HG03520 (cell line): ENCODE measurements at regions not wholly inside any gene's neighbourhood (a gene's known extent, or its start where the extent isn't known, plus 50 kb on each side); places are given as distances from the start of the nearest gene placed in this dataset.
"Not testable (repeated sequence)": the region's sequence is repeated elsewhere in the genome, so short reads cannot be mapped to it uniquely, and the experiment has no call there.

Experiments used
- ATAC-seq: cut with Tn5 transposase; IDR thresholded peaks from one replicate; pipeline ENCODE4 v1.9.1; 2021; ENCODE audit warnings: mild to moderate bottlenecking, moderate library complexity; ENCODE audit not compliant: unreplicated experiment

GRCh38 chr18:55699233-55699765 lies 111.3 kb upstream of the TCF4 start:
- ATAC-seq: no peak

GRCh38 chr18:55696811-55697210 lies 108.8 kb upstream of the TCF4 start:
- ATAC-seq: no peak

GRCh38 chr18:55695091-55695490 lies 107.1 kb upstream of the TCF4 start:
- no peak for ATAC-seq

- ATAC-seq: no peak
Observed at GRCh38 chr18:55694291-55694690, 106.3 kb upstream of the TCF4 start.

- no peak for ATAC-seq
Observed at GRCh38 chr18:55688030-55688429, 100.0 kb upstream of the TCF4 start.

GRCh38 chr18:55687106-55687505 lies 99.1 kb upstream of the TCF4 start:
- ATAC-seq: no peak

- no peak for ATAC-seq
Observed at GRCh38 chr18:55685638-55686037, 97.6 kb upstream of the TCF4 start.

- ATAC-seq: no peak
Observed at GRCh38 chr18:55672574-55673361, 84.8 kb upstream of the TCF4 start.

- ATAC-seq: no peak
Observed at GRCh38 chr18:55665506-55665905, 77.5 kb upstream of the TCF4 start.

GRCh38 chr18:55664758-55665400 lies 76.9 kb upstream of the TCF4 start:
- not testable (repeated sequence) for ATAC-seq

- ATAC-seq: no peak
Observed at GRCh38 chr18:55663891-55664290, 75.9 kb upstream of the TCF4 start.

GRCh38 chr18:55658598-55658997 lies 70.6 kb upstream of the TCF4 start:
- no peak for ATAC-seq

- no peak for ATAC-seq
Observed at GRCh38 chr18:55657572-55658331, 69.8 kb upstream of the TCF4 start.

- no peak for ATAC-seq
Observed at GRCh38 chr18:55654986-55655385, 67.0 kb upstream of the TCF4 start.

GRCh38 chr18:55651236-55651635 lies 63.2 kb upstream of the TCF4 start:
- no peak for ATAC-seq

GRCh38 chr18:55650363-55650870 lies 62.4 kb upstream of the TCF4 start:
- ATAC-seq: no peak

- no peak for ATAC-seq
Observed at GRCh38 chr18:55647331-55647730, 59.3 kb upstream of the TCF4 start.

- no peak for ATAC-seq
Observed at GRCh38 chr18:55642191-55642590, 54.2 kb upstream of the TCF4 start.

- ATAC-seq: no peak
Observed at GRCh38 chr18:55641486-55641885, 53.5 kb upstream of the TCF4 start.
